ENCODE measurements at regions not wholly inside any gene's neighbourhood (a gene's known extent, or its start where the extent isn't known, plus 50 kb on each side); places are given as distances from the start of the nearest gene placed in this dataset.

- no peak overlapping the region for H3K4me2 ChIP-seq (ENCODE audit: insufficient read depth, low read length)
- intact Hi-C loops (cut with micrococcal nuclease): no loop called here
- in situ Hi-C loops (cut with MboI): no loop called here
Measured at GRCh38 chr20:50417023-50417329, 93.2 kb upstream of the PTPN1 start.

More at GRCh38 chr20:50417023-50417329, 93.2 kb upstream of the PTPN1 start:
- TF ChIP-seq, protein P1, sequence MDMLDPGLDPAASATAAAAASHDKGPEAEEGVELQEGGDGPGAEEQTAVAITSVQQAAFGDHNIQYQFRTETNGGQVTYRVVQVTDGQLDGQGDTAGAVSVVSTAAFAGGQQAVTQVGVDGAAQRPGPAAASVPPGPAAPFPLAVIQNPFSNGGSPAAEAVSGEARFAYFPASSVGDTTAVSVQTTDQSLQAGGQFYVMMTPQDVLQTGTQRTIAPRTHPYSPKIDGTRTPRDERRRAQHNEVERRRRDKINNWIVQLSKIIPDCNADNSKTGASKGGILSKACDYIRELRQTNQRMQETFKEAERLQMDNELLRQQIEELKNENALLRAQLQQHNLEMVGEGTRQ (CRISPR knock-in tag; IDR thresholded peaks at IDR 0.05): no peak
- TF ChIP-seq PHTF2 (CRISPR knock-in tag; IDR thresholded peaks at IDR 0.05) (no peak), MTF1 (CRISPR knock-in tag; IDR thresholded peaks at IDR 0.05; ENCODE audit: borderline replicate concordance) (no peak), FOXP1 (CRISPR knock-in tag; IDR thresholded peaks at IDR 0.05) (no peak), TAF1 (IDR thresholded peaks at IDR 0.05; ENCODE audit: control insufficient read depth, extremely low read depth, insufficient read depth, low read length, severe bottlenecking) (no peak), CREB5 (CRISPR knock-in tag; IDR thresholded peaks at IDR 0.05) (no peak), THRA (IDR thresholded peaks at IDR 0.05) (no peak), DIDO1 (tag; IDR thresholded peaks at IDR 0.05; ENCODE audit: low read depth) (no peak), MCM2 (IDR thresholded peaks at IDR 0.05; ENCODE audit: low read depth) (no peak), TFAM (CRISPR knock-in tag; conservative IDR thresholded peaks at IDR 0.05) (no peak), TEAD2 (tag; IDR thresholded peaks at IDR 0.05) (no peak), TAL1 (IDR thresholded peaks at IDR 0.05) (no peak), TBL1XR1 (IDR thresholded peaks at IDR 0.05; ENCODE audit: low read length in 2 of 2) (no peak)
- TF ChIP-seq, protein P2, sequence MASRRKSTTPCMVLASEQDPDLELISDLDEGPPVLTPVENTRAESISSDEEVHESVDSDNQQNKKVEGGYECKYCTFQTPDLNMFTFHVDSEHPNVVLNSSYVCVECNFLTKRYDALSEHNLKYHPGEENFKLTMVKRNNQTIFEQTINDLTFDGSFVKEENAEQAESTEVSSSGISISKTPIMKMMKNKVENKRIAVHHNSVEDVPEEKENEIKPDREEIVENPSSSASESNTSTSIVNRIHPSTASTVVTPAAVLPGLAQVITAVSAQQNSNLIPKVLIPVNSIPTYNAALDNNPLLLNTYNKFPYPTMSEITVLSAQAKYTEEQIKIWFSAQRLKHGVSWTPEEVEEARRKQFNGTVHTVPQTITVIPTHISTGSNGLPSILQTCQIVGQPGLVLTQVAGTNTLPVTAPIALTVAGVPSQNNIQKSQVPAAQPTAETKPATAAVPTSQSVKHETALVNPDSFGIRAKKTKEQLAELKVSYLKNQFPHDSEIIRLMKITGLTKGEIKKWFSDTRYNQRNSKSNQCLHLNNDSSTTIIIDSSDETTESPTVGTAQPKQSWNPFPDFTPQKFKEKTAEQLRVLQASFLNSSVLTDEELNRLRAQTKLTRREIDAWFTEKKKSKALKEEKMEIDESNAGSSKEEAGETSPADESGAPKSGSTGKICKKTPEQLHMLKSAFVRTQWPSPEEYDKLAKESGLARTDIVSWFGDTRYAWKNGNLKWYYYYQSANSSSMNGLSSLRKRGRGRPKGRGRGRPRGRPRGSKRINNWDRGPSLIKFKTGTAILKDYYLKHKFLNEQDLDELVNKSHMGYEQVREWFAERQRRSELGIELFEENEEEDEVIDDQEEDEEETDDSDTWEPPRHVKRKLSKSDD (conservative IDR thresholded peaks at IDR 0.05; ENCODE audit: low read length): no peak
- H3K9me1 ChIP-seq (ENCODE audit: control insufficient read depth, insufficient read depth, low read length): peaks cover 2% of the 10 kb centered on the region
- H3K9ac ChIP-seq (ENCODE audit: insufficient read depth in 1 of 2, low read depth in 2 of 2, low read length in 2 of 2): no peak overlapping the region
- no peak for DNase-seq (ENCODE audit: extremely low read depth in 1 of 4, low spot score in 3 of 4)
- H4K20me1 ChIP-seq (replicated peaks; ENCODE audit: control insufficient read depth, insufficient read depth, low read length): no peaks in the 10 kb centered on the region
- no peak overlapping the region for H3K27ac ChIP-seq (ENCODE audit: extremely low read depth, low read depth, low read length)
- ChIA-PET CTCF (ENCODE audit: low intra/inter-chr PET ratio) (no interaction called here), POLR2A (no interaction called here)
- no peaks in the 10 kb centered on the region for H3K36me3 ChIP-seq (ENCODE audit: control insufficient read depth, insufficient read depth, low read length)
- H3K4me3 ChIP-seq: no peak overlapping the region
- WGBS (ENCODE audit: insufficient coverage, low coverage, missing lambda C conversion rate): 39% methylated on average over 5 of the region's 5 CpGs
- no peak overlapping the region for H2AFZ ChIP-seq (ENCODE audit: low read depth, low read length)
- peaks cover 7% of the 10 kb centered on the region for H3K9me3 ChIP-seq (replicated peaks; ENCODE audit: control insufficient read depth, insufficient read depth, low read depth, low read length)
- peaks cover 4 to 12% of the 10 kb centered on the region in 2 experiments for H3K4me1 ChIP-seq (replicated peaks in 1 of 2; ENCODE audit: control insufficient read depth in 2 of 2, insufficient read depth in 2 of 2, low read length in 2 of 2)
- no TSS peak for BruUV-seq (replicated peaks)
- ATAC-seq: no peak
- FAIRE-seq: no peak
- no peaks in the 10 kb centered on the region for H3K79me2 ChIP-seq (ENCODE audit: control insufficient read depth, insufficient read depth, low read length)
- peaks cover 2 to 13% of the 10 kb centered on the region in 2 experiments; a peak in 3 of 5 replicates for H3K27me3 ChIP-seq (ENCODE audit: control insufficient read depth in 2 of 2, insufficient read depth in 2 of 2, low read length in 2 of 2)

Measured in K562 (cell line).